HG03442 (cell line): ENCODE measurements at regions not wholly inside any gene's neighbourhood (a gene's known extent, or its start where the extent isn't known, plus 50 kb on each side); places are given as distances from the start of the nearest gene placed in this dataset.
"Not testable (repeated sequence)": the region's sequence is repeated elsewhere in the genome, so short reads cannot be mapped to it uniquely, and the experiment has no call there.

ENCODE experiments used
- ATAC-seq: cut with Tn5 transposase; IDR thresholded peaks from one replicate; pipeline ENCODE4 v1.9.1; 2021; ENCODE audit warnings: mild to moderate bottlenecking, moderate library complexity; ENCODE audit not compliant: unreplicated experiment

DNA sequence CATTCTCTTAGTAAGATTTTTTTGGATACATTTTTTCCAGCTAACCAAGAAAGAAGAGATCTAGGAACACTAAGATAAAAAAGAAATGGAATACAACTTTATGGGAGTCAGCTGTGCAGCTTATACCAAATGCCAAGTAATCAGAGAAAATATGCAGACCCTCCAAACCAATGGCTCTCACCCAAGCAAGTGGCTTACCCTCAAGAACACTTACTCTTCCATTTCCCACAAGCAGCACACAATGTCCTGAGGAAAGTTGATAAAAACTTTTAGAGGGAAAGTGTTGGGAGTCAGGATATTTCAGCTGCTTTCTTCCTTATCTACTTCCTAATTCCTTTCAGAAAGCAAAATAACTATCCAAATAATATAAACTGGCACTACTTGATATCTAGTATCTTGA, 631.8 kb downstream of the RWDD3 start:
- no peak for ATAC-seq

DNA sequence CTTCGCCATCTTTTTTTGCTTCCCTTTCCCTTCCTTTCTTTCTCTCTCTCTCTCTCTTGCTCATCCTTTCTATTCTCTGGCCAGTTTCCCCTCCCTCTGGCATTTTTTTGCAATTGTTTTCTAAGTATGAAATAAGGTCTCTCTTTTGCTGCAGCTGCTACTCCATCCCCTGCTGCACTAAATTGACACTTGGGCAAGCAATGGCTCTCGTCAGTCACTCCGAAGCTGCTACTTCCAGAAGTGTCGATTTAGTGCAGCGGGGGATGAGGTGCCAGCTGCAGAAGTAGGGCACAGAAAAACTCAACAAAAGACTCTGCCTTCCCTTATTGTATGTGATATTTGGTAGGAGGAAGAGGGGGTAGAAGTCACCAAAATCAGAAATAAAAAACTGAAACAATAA, 642.3 kb downstream of the RWDD3 start:
- no peak for ATAC-seq

DNA sequence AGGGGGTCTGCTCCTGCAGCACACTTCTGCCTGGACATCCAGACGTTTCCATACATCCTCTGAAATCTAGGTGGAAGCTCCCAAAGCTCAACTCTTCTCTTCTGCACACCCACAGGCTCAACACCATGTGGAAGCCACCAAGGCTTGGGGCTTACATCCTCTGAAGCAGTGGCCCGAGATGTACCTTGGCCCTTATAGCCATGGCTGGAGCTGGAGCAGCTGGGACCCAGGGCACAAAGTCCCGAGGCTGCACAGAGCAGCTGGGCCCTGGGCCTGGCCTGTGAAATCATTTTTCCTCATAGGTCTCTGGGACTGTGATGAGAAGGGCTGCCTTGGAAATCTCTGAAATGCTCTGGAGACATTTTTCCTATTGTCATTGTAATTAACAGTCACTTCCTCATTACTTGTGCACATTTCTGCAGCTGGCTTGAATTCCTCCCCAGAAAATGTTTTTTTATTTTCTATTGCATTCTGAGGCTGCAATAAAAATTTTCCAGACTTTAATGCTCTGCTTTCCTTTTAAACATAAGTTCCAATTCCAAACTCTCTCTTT, 645.6 kb downstream of the RWDD3 start:
- no peak for ATAC-seq

DNA sequence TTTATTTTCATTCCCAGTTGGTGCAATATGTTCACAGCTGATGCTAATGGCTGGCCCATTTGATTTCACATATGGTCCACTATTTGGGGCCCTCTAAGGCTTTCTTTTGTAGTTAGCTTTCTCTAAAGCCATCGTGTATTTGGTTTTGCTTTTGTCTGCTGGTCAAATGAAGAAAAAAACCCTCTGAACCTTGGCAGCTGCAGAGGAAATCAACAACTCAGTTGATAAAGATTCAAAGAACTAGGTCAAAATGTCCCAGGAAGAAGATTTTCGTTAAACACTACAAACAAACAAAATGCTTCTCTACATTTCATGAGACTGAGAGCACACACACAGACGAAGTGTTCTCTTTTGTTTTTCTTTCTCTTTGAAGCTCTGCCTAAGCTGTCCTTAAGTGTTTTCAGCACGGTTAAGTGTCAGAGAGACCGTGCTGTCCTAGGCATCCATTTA, 655.0 kb downstream of the RWDD3 start:
- ATAC-seq = no peak

DNA sequence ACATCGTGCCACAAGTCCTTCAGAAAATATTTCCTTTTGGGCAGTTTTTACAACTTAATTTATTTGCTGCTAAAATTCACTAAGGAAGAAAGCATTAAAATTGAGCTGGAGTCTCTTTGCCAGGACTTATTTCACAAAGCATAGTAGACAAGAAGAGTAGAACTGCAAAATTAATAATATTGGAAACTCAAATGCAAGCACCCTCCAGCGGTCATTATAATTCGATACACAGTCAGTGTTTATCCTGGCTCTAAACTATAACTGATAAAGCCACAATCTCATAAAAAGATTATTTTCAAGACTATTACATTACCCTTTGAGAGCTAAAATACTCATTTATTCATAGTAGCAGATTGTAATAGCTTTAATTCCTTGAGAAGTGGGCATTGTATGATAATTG, 655.4 kb downstream of the RWDD3 start:
- no peak for ATAC-seq

DNA sequence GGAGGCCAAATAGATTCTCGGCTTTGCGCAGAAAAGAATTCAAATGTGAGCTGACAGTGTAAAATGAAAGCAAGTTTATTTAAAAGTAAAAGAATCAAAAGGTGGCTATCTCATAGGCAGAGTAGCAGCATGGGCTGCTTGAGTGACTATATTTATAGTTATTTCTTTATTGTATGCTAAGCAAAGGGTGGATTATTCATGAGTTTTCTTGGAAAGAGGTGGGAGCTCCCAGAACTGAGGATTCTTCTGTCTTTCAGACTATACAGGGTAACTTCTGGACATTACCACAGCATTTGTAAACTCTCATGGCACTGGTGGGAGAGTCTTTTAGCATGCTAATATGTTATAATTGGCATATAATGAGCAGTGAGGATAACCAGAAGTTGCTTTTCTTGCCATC, 659.9 kb downstream of the RWDD3 start:
- ATAC-seq = no peak

DNA sequence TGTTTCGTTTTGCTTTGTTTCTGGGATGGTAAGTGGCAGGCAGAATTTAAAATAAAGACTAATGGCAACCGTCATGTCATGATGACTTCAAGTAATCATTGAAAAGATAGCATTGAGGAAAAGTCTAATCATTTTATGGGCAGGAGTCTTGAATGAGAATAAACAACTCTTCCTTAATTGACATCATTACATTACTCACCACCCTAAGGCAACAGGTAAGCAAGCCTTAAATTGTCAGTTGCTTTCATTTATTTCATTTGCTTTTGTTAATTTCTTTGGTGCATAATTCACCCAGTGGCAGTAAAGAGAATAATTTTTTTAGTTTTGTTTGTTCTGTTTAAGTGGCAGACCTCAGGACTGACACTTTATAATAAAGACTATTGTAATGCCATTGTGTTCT, 669.0 kb downstream of the RWDD3 start:
- no peak for ATAC-seq

DNA sequence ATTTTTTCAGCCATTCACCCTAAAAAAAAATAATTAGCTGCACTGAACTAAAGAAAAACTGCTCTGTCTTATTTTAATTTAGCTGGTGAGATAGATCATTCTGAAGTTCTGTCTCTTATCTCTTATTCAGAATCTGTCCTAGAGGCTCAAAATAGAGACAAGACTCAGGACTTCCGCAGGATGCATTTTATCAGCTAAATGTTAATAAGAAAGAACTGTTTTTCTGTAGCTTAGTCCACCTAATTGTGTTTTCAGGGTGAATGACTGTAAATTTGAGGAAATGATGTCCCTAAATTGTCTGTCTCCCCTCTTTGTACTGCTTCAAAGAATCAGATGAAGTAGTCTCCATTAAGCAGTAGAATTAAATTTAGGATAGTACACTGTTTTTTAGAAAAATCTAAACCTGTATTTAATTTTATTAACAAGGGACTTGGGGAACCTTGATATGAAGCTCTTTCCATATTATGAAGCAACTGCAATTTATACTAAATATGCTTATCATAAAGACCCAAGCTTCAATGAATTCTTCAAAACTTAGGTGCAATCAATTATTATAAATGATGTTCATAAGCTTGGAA, 671.9 kb downstream of the RWDD3 start:
- ATAC-seq = no peak

DNA sequence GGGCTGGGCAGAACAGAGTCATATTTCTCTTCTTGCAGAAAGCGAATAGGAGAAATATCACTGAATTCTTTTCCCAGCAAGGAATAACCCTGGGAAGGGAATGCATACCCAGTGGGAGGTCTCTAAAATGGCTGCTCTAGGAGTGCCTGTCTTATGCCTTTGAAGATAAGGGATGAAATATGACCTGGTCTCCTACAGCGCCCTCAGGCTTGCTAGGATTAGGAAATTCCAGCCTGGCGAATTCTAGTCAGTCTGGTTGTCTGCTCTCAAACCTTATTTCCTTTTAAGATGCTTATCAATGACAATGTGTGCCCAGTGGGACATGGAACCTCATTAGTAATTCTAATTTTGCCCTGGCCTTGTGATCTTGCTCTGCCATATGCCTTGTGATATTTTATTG, 677.7 kb downstream of the RWDD3 start:
- ATAC-seq = not testable (repeated sequence)

DNA sequence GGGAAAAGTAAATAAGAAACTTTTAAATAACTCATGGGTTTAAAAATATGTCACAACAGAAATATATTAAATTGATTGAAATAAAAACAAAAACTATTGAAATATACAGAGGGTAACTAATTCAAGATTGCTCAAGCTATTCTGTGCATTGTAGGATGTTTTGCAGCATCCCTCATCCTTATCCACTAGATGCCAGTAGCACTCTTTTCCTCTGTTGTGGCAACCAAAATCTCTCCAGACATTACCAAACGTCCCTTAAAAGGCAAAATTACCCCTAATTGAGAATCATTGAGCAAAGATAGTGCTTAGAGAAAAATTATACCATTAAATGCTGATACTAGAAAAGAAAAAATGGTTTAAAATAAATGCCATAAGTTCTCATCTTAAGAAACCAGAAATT, 682.6 kb downstream of the RWDD3 start:
- ATAC-seq = no peak

DNA sequence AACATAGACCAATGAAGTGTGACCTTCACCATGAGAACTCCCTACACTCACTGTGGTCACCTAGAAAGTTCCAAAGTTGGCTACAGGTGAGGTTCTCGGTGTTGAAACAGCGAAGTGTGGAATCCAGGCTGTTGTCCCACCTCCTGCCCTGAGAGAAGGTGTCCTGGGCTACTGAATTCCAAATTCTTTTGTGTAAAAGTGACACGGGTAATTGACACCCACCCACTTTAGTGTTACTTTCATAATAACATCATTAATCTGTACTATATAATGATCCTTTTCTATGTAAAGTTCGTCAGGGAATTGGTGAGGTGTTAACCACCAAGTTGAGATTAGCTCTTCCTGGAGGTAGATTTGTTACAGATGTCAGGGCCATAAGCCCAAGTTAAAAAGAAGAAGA, 690.7 kb downstream of the RWDD3 start:
- no peak for ATAC-seq

DNA sequence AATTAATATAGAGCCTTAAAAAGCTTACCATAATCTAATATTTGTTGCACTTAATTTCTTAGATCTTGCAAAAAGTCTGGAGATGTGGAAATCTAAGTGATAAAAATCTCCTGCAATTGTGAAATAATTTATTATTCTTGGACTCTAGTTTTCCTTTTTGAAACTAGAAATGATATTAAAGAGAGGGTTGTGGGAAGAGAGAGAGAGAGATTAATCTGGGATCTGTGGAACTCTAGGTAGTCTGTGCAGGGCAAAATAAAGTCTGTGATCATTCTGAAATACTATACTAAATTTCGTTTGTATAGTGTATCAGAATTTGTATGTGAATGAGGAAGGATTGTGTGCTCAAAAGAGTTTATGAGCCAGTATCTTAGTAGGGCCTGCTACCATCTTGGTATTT, 692.3 kb downstream of the RWDD3 start:
- no peak for ATAC-seq

DNA sequence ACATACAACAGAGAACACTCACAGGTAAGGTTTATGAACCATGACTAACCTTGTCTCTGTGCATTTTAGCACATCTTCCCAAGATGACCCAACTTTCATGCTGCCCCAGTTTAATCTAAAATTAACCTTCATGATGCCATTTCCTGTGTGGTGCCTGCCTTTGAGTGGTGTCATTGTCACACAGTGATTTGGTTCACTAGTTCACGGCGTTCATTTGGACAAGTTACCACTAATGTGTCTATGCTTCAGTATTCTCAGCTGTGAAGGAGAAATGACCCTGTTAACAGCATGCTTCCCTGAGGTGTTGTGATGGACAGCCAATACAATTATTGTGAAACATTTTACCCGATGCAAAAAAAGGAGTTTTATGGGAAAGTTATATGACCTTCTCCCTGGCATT, 693.1 kb downstream of the RWDD3 start:
- no peak for ATAC-seq

DNA sequence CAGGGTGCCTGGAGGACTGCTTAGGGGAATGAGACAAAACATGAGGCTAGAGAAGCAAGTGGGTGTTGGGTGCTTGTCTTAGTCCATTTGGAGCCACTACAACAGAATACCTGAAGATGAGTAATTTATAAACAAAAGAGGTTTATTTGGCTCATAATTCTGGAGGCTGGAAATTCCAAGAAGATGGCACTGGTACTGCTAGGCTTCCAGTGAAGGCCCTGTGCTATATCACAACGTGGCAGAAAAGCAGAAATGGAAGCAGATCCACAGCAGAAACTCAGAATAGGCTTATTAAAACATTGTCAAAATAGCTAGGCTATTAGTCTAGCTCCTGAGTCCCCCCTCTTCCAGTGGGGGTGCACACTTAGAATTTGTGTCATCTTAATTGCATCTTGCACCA, 701.7 kb downstream of the RWDD3 start:
- ATAC-seq = no peak

DNA sequence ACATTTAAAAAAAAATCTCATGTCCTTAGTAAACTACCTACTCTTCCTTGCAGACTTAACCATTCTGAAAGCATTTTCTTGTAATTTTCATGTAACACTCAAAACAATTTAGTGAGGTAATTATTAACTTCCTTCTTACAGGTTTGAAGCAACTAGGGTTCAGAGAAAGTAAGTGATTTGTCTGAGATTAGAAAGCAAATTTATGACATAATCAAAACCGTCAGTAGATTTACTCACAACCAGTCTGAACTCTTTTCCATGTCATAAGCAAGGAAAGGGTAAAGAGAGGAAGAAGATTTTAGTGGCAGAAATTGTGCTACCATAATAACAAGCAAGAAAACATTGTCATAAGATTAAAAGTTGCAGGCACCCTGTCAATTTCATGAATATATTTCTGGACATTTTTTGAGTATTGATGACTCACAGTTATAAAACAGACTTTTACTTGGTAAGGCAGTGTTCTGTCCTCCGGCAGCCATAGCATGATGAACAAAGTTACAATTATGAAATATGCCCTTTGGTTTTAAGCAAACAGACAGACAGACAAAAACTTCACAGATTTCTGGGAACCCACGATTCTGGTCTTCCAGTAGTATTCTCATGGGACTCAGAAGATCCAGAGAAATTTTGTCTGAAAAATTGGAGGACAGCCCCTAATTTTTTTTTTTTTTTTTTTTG, 707.2 kb downstream of the RWDD3 start:
- ATAC-seq = no peak

DNA sequence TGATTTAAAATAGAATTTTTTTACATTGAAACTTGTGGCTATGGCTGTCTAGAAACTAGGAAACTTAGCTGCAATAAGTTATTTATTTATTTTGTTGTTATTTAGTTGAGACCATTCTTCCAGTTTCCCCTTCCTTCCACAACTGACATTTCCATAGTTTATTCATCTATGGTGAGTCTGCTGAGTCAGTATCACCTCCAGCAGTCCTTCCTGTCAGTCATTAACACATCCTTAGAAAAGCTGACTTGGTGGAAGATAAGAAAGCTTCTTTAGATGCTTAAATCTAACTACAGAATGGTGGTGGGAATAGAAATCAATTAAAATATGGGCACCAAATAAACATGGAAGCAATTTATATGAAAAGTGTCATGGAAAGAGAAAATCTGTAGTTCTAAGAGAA, 714.0 kb downstream of the RWDD3 start:
- no peak for ATAC-seq

DNA sequence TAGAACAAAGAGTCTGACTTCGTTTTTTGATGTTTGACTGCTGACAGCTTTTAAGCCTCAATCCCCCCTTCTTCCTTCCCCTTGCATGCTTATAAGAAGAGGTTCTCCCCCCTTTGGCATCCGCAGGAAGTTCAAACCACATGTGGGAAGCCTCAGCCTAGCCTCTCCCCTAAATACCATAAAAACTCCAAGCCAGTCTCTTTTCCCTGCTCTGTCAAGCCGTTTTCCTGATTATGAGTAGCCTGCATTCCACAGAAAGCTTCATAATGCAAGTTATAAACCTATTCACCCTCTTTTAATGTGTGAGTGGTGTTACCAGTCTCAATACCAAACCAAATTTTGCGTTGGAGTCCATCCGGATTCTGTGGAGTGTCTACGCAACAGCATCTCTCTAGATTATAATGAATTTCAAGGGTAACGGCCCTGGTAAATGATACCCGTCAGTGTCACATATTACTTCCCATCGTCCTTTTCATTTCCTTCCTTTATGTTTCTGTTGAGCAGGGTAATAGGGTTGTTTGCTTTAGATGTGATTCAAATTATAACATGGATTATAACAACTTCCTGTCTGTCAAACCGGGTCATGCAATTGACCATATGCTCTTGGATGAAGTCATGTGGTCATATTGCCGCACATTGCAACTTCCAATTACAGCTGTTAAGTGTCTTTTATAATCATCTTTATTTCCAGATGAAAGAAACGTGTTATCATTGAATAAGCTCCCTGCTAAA, 717.5 kb downstream of the RWDD3 start:
- ATAC-seq = no peak

DNA sequence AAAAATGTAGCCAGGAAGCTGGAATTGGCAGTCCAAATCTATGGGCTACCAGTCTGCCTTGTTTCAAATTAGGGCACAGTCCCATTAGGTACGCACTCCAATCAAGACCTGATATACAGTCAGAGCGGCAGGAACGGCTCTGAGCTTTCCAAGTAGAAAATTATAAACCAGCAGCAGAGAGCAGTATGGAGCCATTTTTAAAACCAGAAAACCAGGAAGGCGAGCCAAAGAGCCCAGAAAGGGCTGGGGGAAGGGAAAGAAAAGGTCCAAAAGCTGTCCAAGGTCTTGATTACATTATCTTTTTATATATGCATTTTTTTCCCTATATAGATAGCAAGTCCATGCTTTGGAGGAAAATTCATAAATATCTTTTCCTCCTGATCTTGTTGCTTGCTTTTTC, 719.0 kb downstream of the RWDD3 start:
- no peak for ATAC-seq

DNA sequence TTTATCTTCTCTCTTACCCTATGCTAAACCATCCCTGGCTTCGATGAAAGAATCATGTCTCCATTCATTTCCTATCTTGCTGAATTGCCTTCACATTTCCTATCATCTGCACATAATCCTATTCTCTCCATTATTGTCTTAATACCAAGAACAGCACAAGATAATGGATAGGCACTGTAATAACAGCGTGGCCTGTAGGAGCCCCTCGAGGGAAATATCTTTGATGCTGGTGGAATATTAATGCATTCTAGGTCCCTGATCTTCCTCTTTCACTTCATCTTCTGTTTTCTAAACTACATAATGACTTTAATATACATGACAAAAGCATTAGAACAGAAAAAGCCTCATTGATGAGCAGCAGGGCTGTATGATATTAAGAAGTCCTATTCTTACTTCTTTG, 720.6 kb downstream of the RWDD3 start:
- ATAC-seq = no peak

DNA sequence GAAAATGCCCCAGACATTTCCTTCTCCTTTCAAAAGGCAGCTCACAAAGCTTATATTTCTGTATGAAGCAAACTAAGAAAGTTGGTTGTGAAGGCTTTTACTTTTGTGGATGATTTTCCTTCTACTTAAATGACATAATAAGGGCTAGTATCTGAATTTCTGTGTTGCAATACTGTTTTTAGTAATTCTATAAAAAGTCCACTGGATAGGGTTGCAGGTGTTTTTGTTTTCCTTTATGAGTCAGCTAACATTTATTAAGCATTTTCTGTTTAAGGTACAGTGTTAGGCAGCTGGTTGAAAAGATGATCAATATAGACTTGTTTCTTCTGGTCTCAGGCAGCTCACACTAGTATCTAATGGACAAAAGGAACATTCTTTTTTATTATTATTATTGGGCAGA, 722.2 kb downstream of the RWDD3 start:
- ATAC-seq = no peak

DNA sequence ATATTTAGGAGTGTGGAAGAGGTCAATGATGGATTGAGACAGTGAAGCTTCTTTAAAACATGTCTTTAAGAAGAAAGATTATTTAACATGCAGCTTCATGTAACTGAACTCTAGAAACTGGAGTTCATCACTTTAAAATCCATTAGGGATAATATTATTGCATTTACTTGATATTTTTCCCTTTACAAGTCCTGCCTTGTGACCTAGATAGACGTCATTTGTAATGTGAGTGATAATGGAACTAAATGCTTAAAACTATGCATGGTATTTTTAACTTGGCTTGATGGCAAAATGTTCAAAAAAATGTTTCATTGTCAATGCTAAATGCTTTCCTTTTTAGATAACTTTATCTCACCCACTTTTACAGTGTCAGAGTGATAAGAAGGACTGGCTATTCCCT, 723.7 kb downstream of the RWDD3 start:
- no peak for ATAC-seq

DNA sequence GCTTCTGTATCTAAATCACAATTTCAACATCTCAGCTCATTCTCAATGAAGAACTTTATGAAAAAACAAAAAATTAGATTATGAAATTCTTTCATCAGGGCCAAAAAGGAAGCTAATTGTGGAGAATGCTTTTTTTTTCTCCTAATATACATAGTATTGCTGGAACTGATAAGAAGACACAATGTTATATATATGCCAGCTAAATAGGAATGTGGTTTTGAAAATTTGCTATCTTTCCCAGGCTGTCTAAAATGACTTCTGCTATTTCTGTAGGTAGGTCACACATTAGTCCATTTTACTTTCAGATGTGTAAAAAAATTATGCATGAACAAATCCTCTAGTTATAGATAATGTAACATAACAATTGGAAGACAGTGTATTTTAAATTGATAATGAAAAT, 732.9 kb downstream of the RWDD3 start:
- no peak for ATAC-seq
